K562 (cell line): ENCODE measurements at regions not wholly inside any gene's neighbourhood (a gene's known extent, or its start where the extent isn't known, plus 50 kb on each side); places are given as distances from the start of the nearest gene placed in this dataset.

ENCODE experiments used
- ATAC-seq: fragments of 200-7000 bp; cut with Tn5 transposase; 3 replicates; pipeline ENCODE4 v1.9.1; 2020; ENCODE audit warnings: moderate library complexity
- BruUV-seq: library from RNA; stranded (reverse); fragments of 400-500 nt; replicated peaks from 2 replicates; lab custom pipeline; 2021; lab: Mats Ljungman, UMichigan
- CTCF ChIA-PET: fragments of 300-600 bp; formaldehyde crosslinking; extraction: SDS; loops from one replicate; lab custom pipeline; 2021; ENCODE audit warnings: low intra/inter-chr PET ratio; lab: Yijun Ruan, JAX
- POLR2A ChIA-PET: fragments of 300-600, 350-650 bp; sonication (Branson Sonifier 250); formaldehyde crosslinking; extraction: SDS; loops from one replicate; lab custom pipeline; 2021; ENCODE audit warnings: antibody characterized with exemption, inconsistent platforms; lab: Yijun Ruan, JAX
- DNase-seq, 4 experiments: peaks; one replicate each; pipeline versions ENCODE4 v3.0.0 to v3.0.0-alpha.2; 2011 to 2018; ENCODE audit warnings: low spot score in 3 of 4, mixed read lengths in 3 of 4; ENCODE audit errors: extremely low read depth in 1 of 4
- FAIRE-seq: peaks from 2 replicates; lab custom pipeline; 2011; peaks lifted over from hg19 to GRCh38; lab: Jason Lieb, UNC
- H2AFZ ChIP-seq: 2 replicates; pipeline ENCODE4 v1.6.0; 2011; ENCODE audit warnings: low read depth, low read length, control low read depth, inconsistent platforms
- H3K27ac ChIP-seq: fragments of 200-600 bp; 3 replicates; pipeline ENCODE4 v1.8.0; 2011; ENCODE audit warnings: low read depth, mild to moderate bottlenecking, control low read depth, inconsistent platforms, low read length, moderate library complexity, mixed read lengths; ENCODE audit errors: extremely low read depth
- H3K27me3 ChIP-seq, 2 experiments: fragments of 300-600 bp in 1 of 2; 2 replicates in 1 of 2; 3 replicates in 1 of 2; pipeline versions ENCODE4 v1.6.0 to v1.8.0; 2011; ENCODE audit warnings: inconsistent platforms in 2 of 2, low read length in 2 of 2, mild to moderate bottlenecking in 1 of 2, mixed read lengths in 1 of 2, moderate library complexity in 1 of 2; ENCODE audit not compliant: control insufficient read depth in 2 of 2, insufficient read depth in 2 of 2
- H3K36me3 ChIP-seq: fragments of 300-600 bp; 3 replicates; pipeline ENCODE4 v1.8.0; 2011; ENCODE audit warnings: mild to moderate bottlenecking, low read length, inconsistent platforms; ENCODE audit not compliant: control insufficient read depth, insufficient read depth
- H3K4me1 ChIP-seq, 2 experiments: fragments of 200-600 bp in 1 of 2; replicated peaks in 1 of 2; 2 replicates in 1 of 2; 3 replicates in 1 of 2; pipeline versions ENCODE4 v1.5.1 to v1.8.0; 2011; ENCODE audit warnings: inconsistent platforms in 2 of 2, low read length in 2 of 2, mild to moderate bottlenecking in 1 of 2, mixed read lengths in 1 of 2, moderate library complexity in 1 of 2; ENCODE audit not compliant: control insufficient read depth in 2 of 2, insufficient read depth in 2 of 2
- H3K4me2 ChIP-seq: 2 replicates; pipeline ENCODE4 v1.6.1; 2011; ENCODE audit warnings: low read length, control low read depth, inconsistent platforms, mixed read lengths; ENCODE audit not compliant: insufficient read depth
- H3K4me3 ChIP-seq: fragments of 200-600 bp; sonication (generic), shearing (Covaris generic); 2 replicates; pipeline ENCODE4 v1.5.1; 2016; ENCODE audit warnings: control low read depth, inconsistent platforms
- H3K79me2 ChIP-seq: fragments of 200-600 bp; 3 replicates; pipeline ENCODE4 v1.8.0; 2011; ENCODE audit warnings: low read length, inconsistent platforms; ENCODE audit not compliant: control insufficient read depth, insufficient read depth
- H3K9ac ChIP-seq, 2 experiments: 2 replicates each; pipeline versions ENCODE4 v1.6.0 to v1.6.1; 2011; ENCODE audit warnings: low read depth in 2 of 2, low read length in 2 of 2, control low read depth in 1 of 2, inconsistent platforms in 1 of 2, mild to moderate bottlenecking in 1 of 2, mixed read lengths in 1 of 2; ENCODE audit not compliant: insufficient read depth in 1 of 2
- H3K9me1 ChIP-seq: one replicate; pipeline ENCODE4 v1.6.0; 2011; ENCODE audit warnings: inconsistent platforms, mild to moderate bottlenecking, low read length, moderate library complexity; ENCODE audit not compliant: control insufficient read depth, insufficient read depth
- H3K9me3 ChIP-seq: replicated peaks from 2 replicates; pipeline ENCODE4 v1.5.1; 2011; ENCODE audit warnings: low read depth, low read length, inconsistent platforms; ENCODE audit not compliant: control insufficient read depth, insufficient read depth
- H4K20me1 ChIP-seq: replicated peaks from 2 replicates; pipeline ENCODE4 v1.6.1; 2011; ENCODE audit warnings: low read length, inconsistent platforms, mixed read lengths; ENCODE audit not compliant: control insufficient read depth, insufficient read depth
- CREBBP ChIP-seq: IDR thresholded peaks from one replicate; pipeline ENCODE4 v1.6.1; 2012; ENCODE audit warnings: low read depth, mild to moderate bottlenecking, control low read depth, inconsistent platforms, low read length
- EHMT2 ChIP-seq: fragments of 450-650 bp; IDR thresholded peaks from 2 replicates; pipeline ENCODE4 v1.6.1; 2018; ENCODE audit warnings: antibody characterized with exemption
- FOXA3 ChIP-seq, 2 experiments: fragments of 450-650 bp in 1 of 2; sonication (generic) in 1 of 2; formaldehyde crosslinking; IDR thresholded peaks in 1 of 2; conservative IDR thresholded peaks in 1 of 2; 2 replicates each; pipeline versions ENCODE4 v1.4.0 to v1.8.0; 2020 to 2022; ENCODE audit warnings: mild to moderate bottlenecking in 2 of 2, missing genetic modification reagents in 1 of 2
- PURB ChIP-seq: sonication (generic); formaldehyde crosslinking; IDR thresholded peaks from 2 replicates; pipeline ENCODE4 v1.9.0; 2021; ENCODE audit warnings: low read depth, mild to moderate bottlenecking, missing genetic modification reagents
- SNRNP70 ChIP-seq: fragments of 200-400 bp; formaldehyde crosslinking; optimal IDR thresholded peaks from 2 replicates; pipeline ENCODE3; 2017; ENCODE audit warnings: low read depth, low read length
- TFE3 ChIP-seq: fragments of 450-650 bp; formaldehyde crosslinking; IDR thresholded peaks from 2 replicates; pipeline ENCODE4 v1.4.0; 2020; ENCODE audit warnings: mild to moderate bottlenecking, mixed read lengths
- THAP12 ChIP-seq: fragments of 250-450 bp; sonication (Bioruptor Pico); IDR thresholded peaks from 2 replicates; pipeline ENCODE4 v1.9.0; 2021; ENCODE audit warnings: mild to moderate bottlenecking, inconsistent platforms
- ZFP91 ChIP-seq: sonication (generic); formaldehyde crosslinking; IDR thresholded peaks from 2 replicates; pipeline ENCODE4 v1.8.0; 2022; ENCODE audit warnings: mild to moderate bottlenecking, missing genetic modification reagents
- WGBS: fragments of 100-300 bp; shearing (Covaris generic); methylation state at CpG from one replicate; pipeline ENCODE4 v1.1.6; 2016; ENCODE audit warnings: low coverage, mixed read lengths; ENCODE audit not compliant: insufficient coverage; ENCODE audit errors: missing lambda C conversion rate; 5-methylcytosine and 5-hydroxymethylcytosine counted together
- in situ Hi-C: fragments of 300-500 bp; cut with MboI; formaldehyde crosslinking; loops from 4 replicates; pipeline ENCODE4 v1.15.0; 2018; ENCODE audit warnings: inconsistent platforms, mixed read lengths
- intact Hi-C: fragments of 100-400 bp; cut with micrococcal nuclease; formaldehyde crosslinking; loops from 2 replicates; pipeline ENCODE4 v1.14.2; 2022

GRCh38 chr1:222369148-222369547, 178.8 kb downstream of the HHIPL2 start (continued):
- TF ChIP-seq ZFP91 (CRISPR knock-in tag), result no peak
- TF ChIP-seq, all 486 proteins: peak for 2

- in situ Hi-C loops, result no loop called here
- no TSS peak for BruUV-seq
- H3K36me3 ChIP-seq, result no peaks in the 10 kb centered on the region
- H3K9ac ChIP-seq, result no peak overlapping the region
- 0% methylated on average over 1 of the region's 1 CpG for WGBS
- POLR2A ChIA-PET, result no interaction called here
- no peaks in the 10 kb centered on the region for H4K20me1 ChIP-seq
- no peak overlapping the region for H3K27ac ChIP-seq
- no peaks in the 10 kb centered on the region for H3K9me1 ChIP-seq
- CTCF ChIA-PET, result no interaction called here
- DNase-seq, result no peak
- no peaks in the 10 kb centered on the region for H3K4me1 ChIP-seq
- H3K9me3 ChIP-seq, result no peaks in the 10 kb centered on the region
- FAIRE-seq, result no peak
- no peaks in the 10 kb centered on the region for H3K79me2 ChIP-seq
- no peak overlapping the region for H2AFZ ChIP-seq
- no peak overlapping the region for H3K4me3 ChIP-seq
- H3K27me3 ChIP-seq, result no peaks in the 10 kb centered on the region
- no peak overlapping the region for H3K4me2 ChIP-seq
- intact Hi-C loops, result no loop called here
- ATAC-seq, result no peak
- TF ChIP-seq CREBBP (no peak), PURB (CRISPR knock-in tag) (no peak), TFE3 (CRISPR knock-in tag) (no peak), FOXA3 (CRISPR knock-in tag; conservative IDR thresholded peaks at IDR 0.05 in 1 of 2, IDR thresholded peaks at IDR 0.05 in 1 of 2) (no peak), EHMT2 (no peak), THAP12 (CRISPR knock-in tag) (no peak), SNRNP70 (no peak)
These were observed 189.8 kb downstream of the HHIPL2 start for GRCh38 chr1:222358100-222358499.
